HG03565 (cell line): ENCODE measurements at regions not wholly inside any gene's neighbourhood (a gene's known extent, or its start where the extent isn't known, plus 50 kb on each side); places are given as distances from the start of the nearest gene placed in this dataset.

ENCODE experiments used
- ATAC-seq: cut with Tn5 transposase; IDR thresholded peaks from one replicate; pipeline ENCODE4 v1.9.1; 2021; ENCODE audit warnings: mild to moderate bottlenecking, moderate library complexity; ENCODE audit not compliant: unreplicated experiment

DNA sequence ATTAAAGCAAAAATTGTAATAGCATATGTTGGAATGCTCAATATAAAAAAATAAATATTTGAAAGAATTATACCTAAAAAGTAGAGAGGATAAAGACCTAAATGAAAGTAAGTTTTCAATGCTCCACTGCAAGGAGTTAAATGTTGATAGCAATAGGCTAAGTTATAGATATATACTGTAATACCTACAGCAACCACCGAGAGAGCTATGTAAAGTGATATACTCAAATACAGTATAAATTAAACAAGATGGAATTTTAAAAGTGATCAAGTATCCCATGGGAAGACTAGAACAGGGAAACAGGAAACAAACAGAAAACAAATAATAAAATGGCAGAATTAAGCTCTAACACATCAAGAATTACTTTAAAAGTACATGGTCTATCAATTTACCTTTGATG is 73.9 kb downstream of the CASP3 start:
- ATAC-seq: no peak

DNA sequence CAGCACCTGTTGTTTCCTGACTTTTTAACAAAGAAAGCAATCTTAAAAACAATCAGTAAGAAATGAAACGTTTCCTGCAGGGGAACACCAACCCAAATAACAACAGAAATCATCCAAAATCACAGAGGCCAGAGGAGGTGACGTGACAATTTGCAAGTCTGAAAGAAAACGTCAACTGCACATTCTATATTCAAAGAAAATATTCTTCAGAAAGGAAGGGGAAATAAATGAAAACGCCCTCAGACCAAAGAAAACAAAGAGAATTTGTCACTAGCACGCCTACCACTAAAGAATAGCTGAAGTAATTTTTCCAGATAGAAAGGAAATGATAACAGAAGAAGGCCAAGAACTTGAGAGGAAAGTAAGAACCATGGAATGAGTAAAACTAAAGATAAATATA is 74.4 kb downstream of the CASP3 start:
- no peak for ATAC-seq

DNA sequence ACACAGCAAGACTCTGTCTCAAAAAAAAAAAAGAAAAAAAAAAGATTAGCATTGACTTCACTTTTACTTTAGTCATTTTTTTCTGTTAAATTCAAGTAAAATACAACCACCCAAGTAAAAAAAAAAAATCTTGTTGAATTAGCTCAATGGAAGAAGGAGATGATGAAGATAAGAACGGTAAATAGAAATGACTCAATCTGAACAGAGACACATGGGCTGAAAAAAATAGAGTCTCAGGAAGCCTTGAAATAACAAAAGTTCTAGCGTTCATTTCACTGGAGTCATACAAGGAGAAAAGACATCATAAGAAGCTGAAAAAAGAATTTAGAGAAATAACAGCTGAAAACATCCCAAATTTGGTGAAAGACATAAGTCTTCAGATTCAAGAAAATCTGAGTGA is 75.5 kb downstream of the CASP3 start:
- ATAC-seq: no peak

DNA sequence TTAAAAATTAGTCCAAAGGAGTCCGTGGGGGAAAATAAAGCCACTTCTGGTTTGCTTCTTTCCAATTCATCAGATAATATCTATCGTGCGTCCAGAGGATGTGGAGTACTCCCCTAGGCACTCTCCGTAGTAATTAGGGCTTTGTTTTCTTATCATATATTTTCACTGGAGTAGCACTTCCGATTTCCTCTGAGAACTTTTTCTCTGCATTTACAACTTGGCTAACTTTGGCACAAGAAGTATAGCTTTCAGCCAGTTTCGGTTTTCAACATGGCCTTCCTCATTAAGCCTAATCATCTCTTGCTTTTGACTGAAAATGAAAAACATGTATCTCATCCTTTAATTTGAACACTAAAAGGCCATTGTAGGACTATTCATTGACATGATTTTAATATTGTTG is 80.5 kb downstream of the CASP3 start:
- ATAC-seq: no peak

DNA sequence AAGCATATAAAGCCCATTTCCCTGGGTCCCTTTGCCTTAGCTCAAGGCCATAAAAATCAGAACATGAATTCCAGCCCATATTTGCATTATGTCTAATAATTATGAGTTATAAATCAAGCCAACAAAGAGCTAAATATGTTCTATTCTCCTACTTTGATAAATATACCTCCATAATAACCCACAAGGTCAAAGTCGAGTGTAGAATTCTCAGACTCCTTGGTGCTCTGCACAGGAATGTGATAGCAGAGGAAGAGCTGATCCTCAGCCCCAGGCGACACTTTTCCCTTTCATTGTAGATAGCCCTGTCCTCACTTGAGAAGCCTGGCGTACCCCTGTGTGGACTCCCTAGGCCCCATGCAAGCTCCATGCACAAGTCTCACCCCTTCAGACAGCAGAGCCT is 85.6 kb downstream of the CASP3 start:
- ATAC-seq: no peak

DNA sequence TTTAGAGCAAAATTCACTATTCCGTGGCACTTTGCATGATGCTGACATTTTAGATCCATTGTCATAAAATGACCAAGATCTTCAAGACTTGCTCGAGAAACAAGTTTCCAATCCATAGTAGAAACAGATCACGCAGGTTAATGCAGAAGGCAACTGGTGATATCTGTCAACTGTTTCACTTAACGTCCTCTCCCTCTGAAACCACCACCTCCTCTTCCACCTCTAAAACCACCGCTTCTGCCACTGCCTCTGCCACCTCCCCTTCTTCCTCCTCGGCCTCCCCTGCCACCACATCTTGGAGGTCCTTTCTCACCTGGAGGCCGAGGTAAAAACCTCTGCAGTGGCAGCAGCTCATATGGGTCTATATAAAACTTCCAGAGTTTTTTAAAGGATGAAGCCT is 84.6 kb upstream of the IRF2 start:
- no peak for ATAC-seq

DNA sequence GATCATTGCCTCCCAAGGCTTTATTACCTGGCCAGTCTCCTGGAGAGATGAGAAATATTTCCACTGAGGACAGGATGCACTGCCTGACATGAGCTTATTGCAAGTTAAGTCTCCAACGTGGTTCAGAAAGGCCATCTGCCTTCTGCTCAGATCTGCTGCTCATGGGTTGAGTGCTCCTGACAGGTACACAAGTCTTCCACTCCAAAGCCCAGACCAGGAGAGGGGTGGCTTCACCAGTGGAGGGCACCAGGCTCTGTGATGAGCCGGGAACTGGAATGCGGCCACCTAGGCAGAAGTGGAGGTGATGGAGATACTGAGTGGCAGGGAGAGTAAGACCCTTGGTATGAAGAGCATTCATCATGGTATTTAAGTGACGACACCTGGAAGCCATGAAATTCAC is 79.5 kb upstream of the IRF2 start:
- no peak for ATAC-seq

DNA sequence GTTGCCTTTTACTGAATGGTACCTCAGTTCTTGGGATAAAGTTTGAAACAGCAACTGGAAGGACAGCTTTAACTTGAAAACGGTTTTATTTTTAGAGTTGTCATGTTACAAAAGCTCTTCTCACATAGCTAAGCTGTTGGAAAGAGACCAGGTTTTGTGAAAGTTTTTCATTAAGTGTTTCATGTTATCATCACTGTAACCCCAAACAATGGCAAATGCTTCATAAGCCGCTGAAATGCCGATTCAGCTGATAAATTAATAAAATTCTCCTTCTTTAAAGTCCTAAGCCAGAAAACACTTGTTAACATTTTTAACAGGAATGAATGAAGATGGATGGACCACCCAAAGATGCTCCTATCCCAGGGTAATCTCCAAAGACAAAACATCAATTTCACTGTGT is 76.1 kb upstream of the IRF2 start:
- ATAC-seq: no peak

DNA sequence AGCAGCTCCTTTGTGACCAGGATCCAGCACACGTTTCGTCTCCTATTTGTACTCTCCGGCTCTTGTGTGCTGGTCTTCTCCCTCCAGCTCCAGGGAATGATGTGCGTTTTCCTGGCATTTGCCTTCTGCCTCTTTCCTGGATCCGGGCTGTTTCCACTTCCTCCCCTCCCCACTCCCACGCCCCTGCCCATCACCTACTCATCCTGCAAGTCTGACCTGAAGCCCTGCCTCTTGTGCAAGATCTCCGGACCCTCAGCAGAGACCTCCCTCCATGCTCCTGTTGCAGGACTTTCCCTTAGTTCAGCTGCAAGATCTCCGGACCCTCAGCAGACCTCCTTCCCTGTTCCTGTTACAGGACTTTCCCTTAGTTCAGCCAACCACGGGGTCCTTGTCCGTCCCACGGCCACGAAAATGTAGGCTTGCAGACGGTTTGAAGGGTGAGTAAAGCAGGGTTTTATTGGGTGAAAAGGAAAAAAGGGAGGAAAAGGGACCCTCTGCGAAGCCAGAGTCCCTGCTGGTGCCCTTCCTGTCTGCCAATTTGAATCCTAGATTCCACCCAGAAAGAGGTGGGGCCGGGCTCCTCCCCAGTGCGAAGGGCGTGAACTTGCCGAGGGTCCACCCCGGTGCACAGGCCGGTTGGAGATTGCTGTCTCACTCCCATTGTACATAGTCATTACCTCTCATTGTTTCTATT is 74.4 kb upstream of the IRF2 start:
- ATAC-seq: no peak

DNA sequence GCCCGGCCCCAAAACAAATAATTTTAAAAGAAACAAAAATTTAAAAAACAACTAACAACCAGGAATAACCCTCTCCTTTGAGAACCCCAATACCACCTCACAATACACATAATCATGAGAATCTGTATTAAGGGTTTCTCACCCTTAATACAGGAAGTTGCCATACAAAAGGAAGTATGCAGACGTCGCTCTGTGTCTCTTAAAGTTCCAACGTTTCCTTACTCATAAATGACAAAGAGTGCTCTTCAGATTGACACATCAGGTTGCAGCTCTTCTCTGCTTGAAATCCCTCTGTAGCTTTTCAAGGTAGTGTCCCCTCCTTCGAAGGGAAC is 73.9 kb upstream of the IRF2 start:
- no peak for ATAC-seq

DNA sequence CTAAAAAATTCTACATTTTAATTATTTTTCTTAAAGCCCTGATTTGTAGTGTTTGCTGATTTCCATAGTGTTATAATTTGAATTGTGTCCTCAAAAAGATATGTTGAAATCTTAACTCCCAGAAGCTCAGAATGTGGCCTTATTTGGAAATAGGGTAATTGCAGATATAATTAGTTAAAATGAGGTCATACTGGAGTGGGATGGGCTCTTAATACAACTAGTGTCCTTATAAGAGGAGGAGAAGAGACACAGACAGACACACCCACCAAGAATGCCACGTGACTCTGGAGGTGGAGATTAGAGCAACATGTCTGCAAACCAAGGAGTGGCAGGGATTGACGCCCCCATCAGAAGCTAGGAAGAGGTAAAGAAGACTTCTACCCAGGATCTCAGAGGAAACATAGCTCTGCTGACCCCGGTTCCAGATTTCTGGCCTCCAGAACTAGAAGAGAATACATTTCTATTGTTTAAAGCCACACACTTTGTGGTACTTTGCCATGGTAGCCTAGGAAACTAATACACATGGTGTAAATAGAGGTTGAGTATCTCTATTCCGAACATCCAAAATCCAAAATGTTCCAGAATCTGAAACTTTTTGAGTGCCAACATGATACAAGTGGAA is 70.5 kb upstream of the IRF2 start:
- no peak for ATAC-seq

DNA sequence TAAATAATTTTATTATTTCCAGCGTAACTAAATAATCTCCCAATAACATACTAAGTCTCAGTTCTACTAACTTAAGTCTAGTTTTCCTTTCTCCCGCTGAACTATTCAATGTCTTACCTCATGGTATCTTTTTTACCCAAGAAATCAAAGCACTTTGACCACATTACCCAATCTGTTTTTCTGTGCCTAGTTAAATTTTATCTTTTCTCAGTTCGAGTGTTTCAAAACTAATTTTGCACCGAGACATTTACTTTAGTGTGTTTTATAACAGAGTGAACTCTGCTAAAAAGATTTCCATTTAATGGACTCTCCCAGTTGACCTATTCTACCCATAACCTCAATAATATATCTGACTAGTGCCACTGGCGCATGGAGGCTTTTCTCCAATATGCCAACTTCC is 67.6 kb upstream of the IRF2 start:
- ATAC-seq: no peak

DNA sequence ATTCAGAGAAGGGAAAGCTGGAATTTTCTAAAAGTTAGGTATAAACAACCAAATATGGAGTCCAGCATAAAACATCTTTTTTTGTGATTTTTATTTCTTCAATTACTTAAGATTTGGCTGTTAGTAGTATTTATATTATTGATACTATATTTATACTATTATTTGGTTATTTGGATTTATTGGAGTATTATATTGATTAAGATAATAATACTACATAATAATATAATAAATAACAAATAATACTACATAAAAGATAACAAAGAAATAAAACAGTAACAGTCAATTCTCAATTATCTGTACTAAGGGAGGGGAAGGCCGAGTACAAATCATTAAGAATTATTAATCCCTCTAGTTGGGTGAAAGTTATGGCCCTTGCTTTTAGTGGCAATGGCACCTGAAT is 66.0 kb upstream of the IRF2 start:
- ATAC-seq: no peak

DNA sequence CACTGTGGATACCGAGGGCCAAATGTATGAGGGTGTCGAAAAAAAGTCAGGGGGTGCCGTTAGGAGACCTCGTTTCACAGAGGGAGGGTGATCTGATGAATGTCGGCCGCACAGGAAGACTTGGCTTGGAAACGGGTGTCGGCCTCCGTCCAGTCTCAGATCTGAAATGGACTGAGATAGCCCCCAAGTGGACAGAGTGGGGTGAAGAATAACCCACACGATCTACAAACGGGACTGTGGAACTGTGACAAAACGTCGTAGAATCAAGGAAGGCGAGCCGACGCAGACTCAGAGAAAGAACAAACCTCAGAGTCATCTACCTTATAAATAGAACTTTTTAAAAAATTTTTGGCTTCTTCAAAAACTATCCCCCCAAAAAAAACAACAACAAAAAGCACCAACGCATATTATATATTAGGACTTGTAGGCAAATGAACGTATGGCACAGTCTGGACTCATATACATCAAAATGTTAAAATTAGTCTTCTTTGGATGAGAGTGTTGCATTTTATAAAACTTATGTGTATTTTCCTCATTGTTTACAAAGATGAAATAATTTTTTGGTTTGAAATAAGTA is 63.8 kb upstream of the IRF2 start:
- ATAC-seq: peak; percentile 30

DNA sequence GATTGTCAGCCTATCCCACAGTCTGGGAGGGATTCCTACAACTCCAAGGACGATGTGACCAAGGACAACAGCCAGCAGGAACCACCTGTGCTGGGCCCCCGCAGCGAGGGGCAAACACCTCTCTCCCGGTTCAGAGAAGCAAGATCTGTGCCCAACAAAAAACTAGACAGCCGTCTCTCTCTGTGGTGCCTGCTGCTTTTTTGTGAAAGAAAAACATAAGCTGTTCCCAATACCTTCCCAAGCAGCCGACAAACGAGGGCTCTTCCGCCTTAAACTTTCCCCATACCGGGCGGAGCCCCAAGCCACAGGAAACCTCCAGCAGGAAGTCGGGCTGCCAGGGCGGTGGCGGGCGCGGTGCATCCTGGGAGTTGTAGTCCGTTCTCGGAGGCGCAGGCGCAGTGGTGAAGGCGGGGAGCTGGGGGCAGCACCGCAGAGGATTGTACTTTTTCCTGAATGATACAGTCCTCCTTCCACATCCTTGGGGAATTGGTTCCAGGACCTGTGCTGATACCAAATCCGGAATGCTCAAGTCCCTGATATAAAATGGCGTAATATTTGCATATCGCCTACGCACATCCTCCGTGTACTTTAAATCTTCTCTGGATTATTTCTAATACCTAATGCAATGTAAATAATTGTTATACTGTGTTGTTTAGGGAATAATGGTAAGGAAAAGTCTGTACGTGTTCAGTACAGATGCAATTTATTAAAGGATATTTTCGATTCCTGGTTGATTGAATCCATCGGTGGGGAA is 63.1 kb upstream of the IRF2 start:
- peak; percentile 42 for ATAC-seq

DNA sequence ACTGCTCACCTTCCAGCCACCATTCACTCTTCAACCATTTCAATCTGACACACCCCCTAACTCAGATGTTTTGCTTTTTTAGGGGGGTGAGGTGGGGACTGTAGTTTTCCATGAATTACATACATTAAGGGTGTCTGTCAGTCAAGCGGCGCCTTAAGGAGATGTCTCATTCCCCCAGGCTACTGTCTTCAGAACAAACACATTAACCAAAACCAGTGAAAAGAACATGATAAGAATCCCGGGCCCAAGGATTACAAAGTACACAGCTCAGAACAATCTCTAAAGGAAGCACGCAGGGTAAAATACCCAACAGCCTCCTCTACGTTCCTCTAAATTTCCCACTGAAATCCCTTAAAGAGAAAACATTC is 62.5 kb upstream of the IRF2 start:
- ATAC-seq: no peak

DNA sequence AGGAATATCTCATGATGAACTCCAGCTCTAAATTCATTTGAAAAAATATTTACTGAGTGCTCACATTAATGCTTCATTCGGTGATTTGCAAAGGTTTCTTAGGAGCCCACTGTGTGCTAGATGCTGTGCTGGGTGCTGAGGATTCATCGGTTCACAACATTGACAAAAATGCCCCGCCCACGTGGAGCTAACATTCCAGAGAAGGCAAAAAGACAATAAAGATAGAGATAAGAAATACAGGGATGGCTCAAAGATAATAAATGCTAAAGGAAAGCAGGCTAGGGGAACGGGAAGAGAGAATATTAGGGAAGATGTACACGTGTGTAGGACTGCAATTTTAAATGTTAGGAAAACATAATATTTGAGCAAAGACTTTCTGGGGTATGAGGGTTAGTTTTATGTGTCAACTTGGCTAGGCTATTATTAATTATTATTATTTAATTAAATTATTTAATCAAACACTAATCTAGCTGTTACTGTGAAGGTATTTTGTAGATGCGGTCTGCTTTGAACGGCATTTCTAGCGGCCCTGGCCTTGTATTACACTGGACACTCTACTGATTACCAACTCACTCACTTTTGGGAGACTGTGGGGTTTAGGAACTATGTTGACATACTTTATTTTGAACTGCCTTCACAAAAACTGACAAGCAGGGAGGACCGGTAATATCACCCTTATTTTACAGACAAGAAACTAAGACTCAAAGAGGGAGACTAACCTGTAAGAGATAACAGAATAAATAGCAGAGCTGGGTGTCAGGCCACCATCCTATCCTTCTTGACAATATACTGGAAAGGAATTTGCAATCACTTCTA is 61.9 kb upstream of the IRF2 start:
- ATAC-seq: no peak

DNA sequence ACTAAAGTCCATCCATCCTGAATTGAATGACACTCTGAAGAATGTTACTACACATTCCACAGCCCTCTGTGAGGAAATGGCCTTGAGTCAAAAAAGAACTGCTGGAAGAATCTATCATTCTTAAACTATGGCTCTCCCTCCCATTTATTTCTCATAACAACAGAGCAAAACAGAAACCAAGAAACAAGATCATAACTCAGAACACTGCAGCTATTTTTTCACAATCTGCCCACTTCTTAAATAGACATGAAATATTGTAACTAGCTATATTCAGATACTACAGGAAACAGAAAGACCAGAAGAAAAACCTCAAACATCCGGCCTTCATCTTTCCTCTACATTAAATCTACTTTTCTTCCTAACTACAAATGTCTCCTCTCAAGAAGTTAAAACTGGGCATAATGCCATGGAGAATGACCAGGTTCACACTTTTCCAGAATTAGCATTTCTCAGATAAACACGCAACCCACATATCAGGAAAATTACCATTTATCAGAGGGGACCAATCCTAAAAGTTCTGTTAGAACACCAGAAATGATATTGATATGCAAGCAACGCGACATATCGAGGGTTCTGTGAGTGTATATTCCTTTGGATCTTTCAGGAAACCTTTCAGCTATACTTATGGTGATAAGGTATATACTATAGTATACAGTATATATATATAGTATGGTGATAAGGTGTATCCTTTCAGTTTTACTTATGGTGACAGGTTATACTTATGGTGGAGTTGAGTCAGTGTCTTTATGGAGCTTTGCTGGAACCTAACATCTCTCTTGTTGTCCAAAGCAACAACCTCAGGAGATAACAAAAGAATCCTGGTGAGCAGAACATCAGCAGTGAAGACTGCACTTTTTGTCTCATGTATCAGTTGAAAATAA is 60.4 kb upstream of the IRF2 start:
- ATAC-seq: peak; percentile 47

DNA sequence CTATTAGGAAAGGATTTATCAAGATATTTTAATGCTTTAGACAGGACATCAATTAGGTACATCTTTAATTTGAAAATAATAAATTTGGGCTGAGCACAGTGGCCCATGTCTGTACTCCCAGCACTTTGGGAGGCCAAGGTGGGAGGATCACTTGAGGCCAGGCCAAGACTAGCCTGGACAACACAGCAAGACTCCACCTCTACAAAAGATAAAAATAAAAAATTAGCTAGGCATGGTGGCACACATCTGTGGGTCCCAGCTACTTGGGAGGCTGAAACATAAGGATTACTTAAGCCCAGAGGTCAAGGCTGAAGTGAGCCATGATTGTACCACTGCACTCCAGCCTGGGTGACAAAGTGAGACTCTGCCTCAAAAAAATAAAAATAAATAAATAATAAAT is 59.6 kb upstream of the IRF2 start:
- no peak for ATAC-seq

DNA sequence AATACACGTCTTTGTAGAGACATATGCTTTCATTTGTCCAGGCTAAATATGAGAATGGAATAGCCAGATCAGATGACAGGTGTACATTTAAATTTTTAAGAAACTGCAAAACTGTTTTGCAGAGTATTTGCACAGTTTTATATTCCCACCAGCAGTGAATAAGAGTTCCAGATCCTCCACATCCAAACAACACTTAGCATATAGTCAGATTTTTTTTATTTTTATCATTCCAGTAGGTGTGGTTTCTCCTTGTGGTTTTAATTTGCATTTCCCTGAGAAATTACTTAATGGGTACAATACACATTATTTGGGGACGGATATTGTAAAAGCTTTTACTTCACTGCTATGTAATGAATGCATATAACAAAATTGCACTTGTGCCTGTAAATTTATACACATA is 56.7 kb upstream of the IRF2 start:
- ATAC-seq: no peak
